Stimulated activated CD8-positive, alpha-beta memory T cell treated with anti-CD3 and anti-CD28 coated beads, Interleukin-12 subunit alpha, Interleukin-12 subunit beta, amount 100 ng/mL, for 1 hour (primary cell): ENCODE measurements at regions not wholly inside any gene's neighbourhood (a gene's known extent, or its start where the extent isn't known, plus 50 kb on each side); places are given as distances from the start of the nearest gene placed in this dataset.

Experiments
- DNase-seq: peaks from one replicate; pipeline ENCODE4 v3.0.0-alpha.2; 2020; ENCODE audit warnings: low read depth

DNA sequence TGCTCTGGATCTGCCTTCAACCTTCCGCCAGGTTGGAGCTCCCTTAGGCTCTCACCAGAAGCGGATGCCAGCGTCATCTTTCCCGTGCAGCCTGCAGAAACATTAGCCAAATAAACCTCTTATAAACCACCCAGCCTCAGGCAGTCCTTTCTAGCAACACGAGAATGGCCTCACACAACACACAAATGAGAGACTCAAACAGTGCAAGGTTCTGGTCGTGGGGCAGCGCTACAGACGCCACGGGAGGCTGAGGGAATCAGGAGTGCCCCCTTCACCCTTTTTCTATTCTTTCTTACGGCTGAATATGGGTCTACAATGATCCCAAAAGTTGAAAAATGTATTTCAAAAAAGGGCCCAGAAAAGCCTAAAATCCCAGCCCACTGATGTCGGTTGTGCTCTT, 96.4 kb downstream of the FOXL3 start:
- DNase-seq, result no peak

DNA sequence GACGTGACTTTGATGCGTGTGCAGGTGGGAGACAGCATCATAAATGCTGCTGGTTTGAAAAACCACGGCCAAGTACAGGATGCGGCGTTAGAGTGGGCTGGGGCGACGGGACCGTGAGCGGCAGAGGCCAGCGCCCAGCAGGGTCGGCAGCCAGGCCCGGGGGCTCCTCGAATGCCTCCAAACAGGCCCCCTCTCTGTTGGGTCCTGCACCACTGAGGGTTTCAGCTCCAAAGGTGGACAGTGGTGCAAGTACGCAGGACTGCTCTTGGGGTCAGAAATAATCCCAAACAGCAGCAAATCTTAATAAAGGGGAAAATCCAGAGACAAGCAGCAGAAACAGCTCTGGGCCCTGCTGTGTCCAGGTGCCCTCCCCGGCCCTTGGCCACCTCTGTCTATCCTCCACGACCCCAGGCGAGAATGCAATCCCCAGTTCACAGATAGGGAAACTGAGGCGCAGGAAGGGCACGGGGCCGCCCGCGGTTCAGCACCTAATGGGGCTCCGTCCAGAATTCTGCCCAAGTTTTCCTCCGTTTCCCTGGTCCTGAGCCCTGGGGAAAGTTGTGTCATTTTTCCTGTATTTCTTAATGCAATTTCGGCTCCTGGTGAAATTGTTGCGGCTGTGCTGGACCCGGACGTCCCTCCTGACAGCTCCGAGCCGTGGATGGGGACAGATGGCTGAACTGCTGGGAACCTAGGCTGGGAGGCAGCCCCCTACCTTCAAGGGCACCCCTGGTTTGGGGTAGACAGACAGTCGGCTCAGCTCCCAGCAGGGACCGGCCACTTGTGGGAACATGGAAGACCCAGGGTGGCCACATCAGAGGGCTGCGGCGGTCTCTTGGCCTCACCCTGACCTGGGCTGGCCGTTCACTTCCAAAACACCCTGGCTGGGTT, 97.4 kb downstream of the FOXL3 start:
- no peak for DNase-seq

DNA sequence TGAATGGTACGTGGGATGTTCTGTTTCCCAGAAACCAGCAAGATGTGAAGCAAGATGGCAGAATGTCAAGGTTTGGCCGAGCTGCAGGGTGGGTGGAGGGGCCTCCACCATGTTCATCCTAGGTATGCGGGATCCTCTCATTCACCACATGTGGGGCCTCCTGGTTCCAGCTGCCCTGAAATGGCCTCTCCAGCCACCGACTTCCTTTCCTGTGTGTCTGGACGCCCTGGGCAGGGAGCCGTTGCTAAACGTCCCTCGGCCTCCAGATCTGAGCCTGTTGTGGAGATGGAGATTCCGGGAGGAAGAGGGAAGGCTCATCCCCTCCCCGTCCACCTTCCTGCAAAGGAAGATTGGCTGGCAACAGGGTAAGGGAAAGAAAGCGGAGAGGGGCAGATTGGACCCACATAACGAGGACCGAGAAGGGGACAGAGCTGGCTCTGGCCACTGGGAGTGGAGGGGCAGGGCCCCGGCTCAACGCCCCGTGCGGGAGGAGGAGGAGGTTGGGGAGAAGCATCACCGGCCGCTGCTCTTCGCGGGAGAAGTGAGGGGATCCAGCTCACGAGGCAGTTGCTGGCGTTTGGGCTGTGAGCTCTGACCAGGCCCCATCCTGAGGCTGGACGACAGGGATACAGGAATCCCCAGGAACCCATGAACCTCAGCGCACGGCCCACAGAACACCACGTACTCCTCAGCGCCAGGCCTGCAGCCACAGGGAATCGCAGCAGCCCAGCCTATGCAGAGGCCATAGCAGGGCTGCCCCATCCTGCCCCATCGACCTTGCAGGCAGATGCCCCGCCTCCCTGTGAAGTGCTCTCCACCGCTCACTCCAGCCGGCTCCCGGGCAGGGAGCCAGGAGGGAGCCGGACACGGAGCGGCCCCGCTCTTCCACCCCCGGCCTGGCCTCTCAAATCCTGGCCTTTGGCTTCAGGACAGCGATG, 98.3 kb downstream of the FOXL3 start:
- no peak for DNase-seq

DNA sequence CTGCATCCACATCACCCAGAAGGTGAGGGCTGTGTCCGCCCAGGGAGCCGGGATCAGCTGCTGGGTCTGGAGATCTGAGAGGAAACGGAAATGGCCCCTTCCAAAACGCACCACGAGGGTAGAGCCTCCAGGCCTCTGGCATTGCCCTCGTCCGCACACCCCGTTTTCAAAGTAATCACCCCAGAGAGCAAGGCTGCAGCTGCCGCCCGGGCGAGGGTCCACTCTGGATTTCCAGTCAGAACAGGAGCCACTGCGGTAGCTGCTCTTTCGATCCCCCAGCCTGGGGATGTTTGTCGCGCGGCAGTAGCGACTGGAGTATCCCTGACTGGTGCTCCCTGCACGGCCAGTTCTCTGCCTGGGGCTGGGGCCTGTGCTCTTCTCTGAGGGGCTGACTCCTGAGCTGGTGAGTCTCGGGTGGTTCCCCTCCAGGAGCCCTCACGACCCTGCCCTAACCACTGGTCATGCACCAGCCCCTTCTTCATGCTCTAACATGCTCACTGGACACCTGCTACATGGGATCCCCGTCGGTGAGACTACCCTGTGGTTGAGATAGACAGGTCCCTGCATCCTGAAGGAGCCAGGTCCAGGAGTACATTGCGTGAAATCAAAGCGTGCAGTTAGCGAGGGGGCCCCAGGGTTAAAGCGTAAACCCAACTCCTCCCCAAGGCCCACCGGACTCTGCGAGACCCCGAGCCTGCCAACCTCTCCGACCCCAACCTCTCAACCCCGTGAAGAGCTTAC, 99.2 kb downstream of the FOXL3 start:
- no peak for DNase-seq

DNA sequence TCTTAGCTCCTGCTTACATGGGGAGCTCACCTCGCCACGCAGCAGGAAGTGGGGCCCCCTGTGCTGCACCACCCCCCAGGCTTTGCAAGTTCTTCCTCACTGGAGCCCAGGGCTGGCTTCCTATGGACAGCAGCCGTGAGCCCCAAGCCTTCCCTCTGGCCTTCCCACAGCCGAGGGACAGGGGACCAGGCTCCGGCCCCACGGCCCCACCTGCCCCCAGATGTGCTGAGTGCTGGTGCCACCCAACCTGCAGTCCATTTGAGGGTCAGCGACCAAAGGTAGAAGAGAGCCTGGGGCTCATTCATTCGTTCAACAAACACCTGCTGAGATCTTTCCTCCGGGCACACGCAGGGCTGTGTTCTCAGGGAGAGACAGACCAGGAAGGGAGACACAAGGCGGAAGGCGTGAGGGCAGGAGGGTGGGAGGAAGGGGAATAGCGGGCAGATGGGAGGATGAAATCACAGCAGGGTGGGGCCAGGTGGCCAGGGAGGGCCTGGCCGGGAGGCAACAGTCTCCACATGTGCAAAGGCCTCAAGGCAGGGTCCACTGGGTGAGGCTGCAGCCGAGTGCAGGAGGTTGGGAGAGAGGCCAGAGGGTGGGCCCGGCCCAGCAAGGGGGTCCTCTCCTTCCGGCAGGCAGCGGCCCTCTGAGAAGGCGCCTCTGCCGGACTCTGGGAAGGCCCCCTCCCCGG, 100.1 kb downstream of the FOXL3 start:
- no peak for DNase-seq

DNA sequence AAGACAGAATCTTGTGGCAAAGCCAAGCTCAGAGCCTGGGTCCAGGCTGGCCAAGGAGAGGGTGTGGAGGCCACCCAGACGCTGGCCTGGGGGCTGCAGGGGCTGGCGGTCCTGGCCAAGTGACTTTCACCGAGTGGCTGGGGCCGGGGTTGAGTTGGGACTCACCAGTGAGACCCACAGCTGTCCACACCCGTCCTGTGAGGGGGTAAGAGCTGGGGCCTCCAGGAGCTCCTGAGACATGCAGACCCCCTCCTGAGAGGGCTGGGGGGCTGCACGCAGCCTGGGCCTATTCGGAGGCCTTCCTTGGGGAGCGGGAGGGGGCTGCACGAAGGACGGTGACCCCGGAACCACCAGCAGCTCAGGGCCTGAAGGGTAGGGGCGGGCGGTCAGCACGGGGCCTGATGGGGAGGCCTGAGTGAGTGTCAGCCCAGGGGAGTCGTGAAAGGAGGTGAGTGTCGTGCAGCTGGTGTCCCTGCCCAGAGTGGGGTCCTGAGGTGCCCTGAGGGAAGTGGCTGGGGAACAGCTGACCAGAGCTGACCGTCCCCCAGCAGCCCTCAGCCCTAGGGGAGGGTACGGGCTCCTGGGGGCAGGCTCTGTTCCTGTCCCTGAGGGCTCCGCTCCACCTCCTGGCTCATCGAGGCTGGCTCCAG, 100.9 kb downstream of the FOXL3 start:
- DNase-seq, result no peak

DNA sequence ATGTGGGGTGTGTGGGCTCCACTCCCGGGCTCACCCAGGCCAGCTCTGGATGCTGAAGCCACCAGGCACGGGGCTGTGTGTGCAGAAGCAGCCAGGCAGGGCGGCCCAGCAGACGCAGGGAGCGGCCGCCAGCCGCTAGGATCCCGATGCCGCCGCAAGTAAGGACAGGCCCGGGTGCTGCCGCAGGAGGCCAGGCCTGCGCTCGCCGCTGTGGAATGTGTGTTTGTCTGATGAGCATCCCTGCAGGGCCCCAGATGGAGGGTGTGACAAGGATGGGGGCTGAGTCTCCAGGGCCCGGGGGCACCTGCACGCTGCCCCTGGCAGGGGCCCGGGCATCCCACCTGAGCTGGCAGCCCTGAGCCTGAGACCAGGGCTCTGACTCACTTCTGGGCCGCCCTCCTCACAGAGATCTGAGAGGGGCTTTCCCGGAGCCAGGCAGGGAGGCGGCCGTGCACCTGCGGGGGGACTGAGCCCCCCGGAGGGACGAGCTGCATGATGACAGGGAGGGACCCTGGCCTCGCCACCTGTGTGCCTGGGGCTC, 101.5 kb downstream of the FOXL3 start:
- no peak for DNase-seq

DNA sequence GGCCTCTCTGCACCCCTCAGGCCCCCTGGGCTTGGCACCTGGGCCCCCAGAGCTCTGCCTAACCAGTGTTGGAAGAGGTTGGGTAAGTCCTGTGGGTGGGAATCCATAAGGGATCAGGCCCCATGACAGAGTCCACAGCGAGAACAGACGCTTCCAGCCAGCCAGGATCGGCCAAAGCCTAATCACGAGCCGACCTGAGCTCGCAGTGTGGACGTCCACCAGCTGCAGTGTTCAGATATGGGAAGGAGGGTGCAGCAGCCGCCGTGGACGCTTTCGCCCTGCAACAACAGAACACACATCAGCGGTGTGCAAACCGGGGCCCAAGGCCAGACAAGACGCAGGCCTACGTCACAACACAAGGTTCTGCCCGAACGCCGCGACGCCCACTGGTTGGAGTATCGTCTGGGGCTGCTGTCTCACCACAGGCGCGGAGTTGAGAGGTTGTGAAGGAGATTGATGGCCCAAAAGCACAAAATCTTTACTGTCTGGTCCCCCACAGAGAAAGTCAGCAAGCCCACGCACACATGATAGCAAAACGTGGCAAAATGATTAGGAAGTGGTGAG, 102.1 kb downstream of the FOXL3 start:
- DNase-seq, result no peak

DNA sequence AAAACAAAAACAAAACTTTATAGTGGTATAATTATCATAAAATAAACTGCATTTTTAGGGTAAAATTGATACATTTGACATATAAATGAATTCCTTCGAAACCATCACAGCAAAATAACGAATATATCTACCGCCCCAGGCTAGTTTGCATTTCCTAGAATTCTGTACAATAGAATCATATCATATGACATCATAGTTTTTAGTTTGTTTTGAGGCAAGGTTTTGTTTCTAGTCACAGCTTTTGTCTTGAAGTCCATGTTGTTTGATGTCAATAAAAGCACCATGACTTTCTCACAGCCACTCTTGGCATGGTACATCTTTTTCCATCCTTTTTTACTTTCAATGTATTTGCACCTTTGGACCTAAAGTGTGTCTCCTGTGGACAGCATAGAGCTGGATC, 102.9 kb downstream of the FOXL3 start:
- DNase-seq, result no peak

DNA sequence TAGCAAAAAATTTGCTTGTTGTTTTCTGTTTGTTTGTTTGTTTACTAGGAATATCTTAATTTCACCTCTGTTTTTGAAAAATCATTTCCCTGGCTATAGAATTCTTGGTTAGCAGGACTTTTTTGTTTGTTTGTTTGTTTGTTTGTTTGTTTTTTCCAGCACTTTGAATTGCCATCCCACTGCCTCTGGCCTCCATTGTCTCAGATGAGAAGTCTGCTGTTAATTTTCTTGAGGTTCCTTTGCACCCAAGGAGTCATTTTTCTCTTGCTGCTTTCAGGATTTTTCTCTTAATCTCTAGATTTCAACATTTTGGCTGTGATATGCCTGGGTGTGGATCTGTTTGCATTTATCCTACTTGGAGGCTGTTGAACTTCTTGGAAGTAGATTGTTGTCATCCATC, 105.7 kb downstream of the FOXL3 start:
- no peak for DNase-seq

DNA sequence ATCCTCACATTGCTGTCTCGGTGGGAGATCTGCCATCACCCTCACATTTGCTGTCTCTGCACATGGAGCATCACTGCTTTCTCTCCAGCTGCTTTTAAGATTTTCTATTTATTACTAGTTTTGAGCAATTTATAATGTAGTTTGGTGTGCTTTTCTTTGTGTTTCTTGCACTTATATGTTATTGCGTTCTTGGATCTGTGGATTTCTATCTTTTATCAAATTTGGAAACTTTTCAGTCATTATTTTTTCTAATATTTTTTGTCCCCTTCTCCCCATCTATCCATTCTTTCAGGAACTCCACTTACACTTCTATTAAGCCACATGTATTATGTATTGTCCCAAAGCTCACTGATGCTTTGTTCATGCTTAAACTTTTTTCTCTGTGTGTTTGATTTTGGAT, 108.9 kb downstream of the FOXL3 start:
- DNase-seq, result no peak

DNA sequence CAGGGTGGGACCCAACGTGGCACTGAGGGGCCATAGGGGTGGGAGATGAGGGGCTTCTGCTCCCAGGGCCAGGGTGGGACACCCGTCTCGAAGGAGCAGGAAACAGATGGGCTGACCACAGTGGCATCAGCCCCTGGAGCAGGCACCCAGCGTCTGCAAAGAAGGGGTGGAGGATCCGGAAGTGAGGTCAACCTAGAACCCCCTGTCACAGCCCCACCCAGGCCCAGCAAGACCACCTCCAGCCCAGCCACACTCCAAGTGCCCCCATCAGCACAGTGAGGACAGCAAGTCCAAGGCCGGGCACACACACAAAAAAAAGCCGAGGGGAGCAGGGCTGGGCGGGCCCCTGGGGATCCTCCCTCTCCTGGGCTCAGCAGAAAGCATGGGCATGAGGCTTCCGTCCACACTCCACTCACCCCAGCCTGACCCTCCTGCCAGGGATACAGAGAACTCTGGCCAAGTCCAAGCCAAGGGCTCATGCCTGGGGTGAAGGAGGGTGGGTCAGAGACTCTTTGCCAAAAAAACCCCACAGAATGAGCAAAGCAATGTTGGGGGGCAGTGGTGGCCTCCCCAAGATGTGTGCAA, 111.0 kb downstream of the FOXL3 start:
- no peak for DNase-seq

DNA sequence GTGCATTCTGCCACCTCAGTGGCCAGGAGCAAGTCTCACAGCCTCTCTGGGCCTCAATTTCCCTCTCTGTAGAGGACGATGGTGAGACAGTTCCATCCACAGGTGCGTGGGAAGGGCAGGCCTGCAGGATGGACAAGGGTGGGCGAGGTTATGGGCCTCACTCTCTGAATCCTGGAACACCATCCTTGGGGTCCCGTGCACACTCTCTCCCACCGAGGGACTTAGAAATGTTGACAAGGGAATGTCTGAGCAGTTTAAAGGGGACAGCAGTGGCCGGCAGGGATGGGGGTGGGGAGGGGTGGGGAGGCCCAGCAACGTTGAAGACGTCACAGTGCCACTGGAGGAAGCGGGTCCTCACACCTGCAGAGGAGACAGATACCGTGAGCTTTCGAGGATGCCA, 111.5 kb downstream of the FOXL3 start:
- no peak for DNase-seq

DNA sequence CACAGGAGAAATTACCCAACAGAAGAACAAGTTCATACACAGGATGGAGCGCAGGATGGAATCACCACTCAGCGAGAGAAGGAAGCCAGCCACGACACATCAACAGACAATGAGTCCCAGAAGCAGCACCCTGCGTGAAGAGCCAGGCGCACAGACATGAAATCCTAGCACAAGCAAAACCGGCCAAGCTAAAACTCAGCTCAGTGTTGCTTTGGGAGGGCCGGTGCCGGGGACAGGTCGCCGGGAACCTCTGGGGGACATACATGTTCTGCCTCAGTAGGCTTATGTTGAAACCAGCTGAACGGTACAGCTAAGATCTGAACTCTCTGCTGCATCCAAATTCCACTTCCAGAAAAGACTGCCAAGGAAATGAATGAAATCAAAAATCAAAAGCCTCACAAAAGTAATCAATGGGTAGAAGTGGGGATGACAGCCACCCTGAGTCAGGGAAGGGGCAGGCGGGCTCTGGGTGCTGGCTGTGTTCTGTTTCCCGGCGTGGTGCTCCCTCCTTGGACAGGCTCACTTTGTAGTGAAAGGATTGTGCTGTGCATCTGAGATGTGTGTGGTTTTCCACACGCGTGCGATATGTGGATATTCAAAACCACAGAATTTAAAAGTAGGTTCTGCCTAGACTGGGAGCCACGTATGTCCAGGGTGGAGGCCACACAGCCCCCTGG, 114.7 kb downstream of the PDGFA start:
- DNase-seq, result no peak

DNA sequence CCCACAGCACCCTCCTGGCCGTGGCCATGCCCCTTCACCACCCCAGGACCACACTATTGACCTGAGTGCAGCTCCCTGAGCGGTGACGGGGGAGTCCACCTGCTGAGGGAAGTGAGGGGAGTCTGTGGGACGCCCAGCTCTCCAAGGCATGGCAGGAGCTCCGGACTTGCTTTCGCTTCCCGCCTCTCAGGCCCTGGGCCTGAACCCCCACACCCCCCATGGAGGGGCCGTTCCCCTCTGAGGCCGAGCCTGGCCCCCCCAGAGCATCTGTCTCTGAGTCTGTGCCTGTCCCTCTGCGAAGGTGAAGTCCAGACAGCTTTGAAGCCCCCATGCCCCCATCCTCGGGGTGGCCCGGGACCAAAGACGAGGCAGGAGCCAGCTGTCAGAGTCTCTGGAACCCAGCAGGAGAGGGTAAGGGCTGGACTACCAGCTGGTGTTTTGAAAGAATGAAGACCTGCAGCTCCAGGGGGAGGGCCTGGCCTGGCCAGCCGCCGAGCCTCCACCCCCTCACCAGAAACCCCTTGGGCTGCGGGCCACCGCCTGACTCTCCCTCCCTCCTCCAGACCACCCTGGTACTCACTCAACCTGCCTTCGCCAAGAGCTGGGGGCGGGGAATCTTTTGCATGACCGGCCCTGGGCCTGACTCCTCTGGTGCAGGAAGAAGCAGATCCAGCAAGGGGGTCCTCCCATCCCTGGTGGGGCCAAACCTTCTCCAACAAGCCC, 114.0 kb downstream of the PDGFA start:
- DNase-seq, result no peak

DNA sequence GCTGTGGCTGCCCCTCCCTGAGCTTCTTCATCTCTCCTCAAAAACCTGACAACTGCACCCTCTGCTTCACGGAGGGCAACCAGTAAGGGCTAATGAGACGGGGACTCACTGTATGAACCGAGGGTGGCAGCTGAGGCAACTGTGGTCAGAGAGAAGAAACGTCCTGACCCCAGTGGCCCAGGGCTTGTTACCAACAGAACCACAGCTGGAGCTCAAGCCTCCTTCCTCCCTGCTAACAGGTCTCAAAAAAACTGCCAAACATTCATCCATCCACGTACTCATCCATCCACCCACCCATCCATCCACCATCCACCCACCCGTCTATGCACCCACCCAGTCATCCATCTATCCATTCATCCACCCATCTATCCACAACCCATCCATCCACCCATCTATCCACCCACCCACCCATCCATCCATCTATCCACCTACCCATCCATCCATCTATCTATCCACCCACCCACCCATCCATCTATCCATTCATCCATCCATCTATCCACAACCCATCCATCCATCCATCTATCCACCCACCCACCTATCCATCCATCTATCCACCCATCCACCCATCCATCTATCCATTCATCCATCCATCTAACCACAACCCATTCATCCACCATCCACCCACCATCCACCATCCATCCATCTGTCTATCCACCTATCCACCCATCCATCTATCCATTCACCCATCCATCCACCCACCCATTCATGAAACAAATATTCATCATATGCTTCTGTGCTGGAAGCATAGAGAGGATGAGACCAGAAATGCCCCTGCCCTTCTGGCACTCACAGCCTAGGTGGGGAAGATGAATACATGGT, 111.7 kb downstream of the PDGFA start:
- DNase-seq, result no peak

DNA sequence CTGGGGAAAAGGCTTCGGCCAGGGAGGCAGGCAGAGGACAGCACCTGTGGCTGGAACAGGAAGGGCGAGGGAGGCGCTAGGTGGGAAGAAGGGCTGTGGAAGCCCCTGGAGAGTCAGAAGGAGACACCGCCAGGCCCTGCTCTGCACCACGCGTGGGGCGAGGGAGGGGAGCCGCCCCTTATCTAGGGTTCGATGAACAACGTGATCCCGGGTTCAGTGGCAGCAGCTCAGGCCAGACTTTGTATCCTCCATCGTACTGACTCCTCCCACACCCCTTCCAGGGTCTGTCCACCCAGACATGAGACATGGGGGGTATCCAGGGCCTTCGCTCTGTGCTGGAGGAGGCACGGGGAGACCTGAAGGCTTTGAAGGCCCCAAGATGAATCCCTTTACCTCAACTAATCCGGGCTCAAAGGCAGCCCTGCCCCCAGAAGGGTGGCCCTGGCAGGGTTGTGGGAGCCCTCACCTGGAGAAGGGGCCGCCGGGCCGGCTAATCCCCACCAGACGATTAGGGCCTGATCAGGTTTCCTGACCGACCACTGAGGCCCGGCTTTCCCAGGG, 110.8 kb downstream of the PDGFA start:
- no peak for DNase-seq
